Natural killer cell (primary cell): ENCODE measurements at regions not wholly inside any gene's neighbourhood (a gene's known extent, or its start where the extent isn't known, plus 50 kb on each side); places are given as distances from the start of the nearest gene placed in this dataset.
"Not testable (repeated sequence)": the region's sequence is repeated elsewhere in the genome, so short reads cannot be mapped to it uniquely, and the experiment has no call there.

Experiments
- ATAC-seq, 3 donors: fragments of 150-1000 bp in 2 of 3; fragments of 200-7000 bp in 1 of 3; cut with Tn5 transposase; 1 replicate in 1 of 3; 2 replicates in 2 of 3; pipeline ENCODE4 v1.10.0; 2021; ENCODE audit warnings: mild to moderate bottlenecking in 2 of 3, moderate library complexity in 2 of 3
- DNase-seq, 2 donors: peaks; one replicate each; pipeline versions ENCODE4 v3.0.0 to v3.0.0-alpha.2; 2013 to 2021; ENCODE audit warnings: mixed read lengths in 1 of 2
- H3K27ac ChIP-seq: one replicate; pipeline ENCODE4 v1.5.1; 2013; ENCODE audit warnings: mild to moderate bottlenecking, low read length
- H3K27me3 ChIP-seq: one replicate; pipeline ENCODE4 v1.6.1; 2013; ENCODE audit warnings: low read length; ENCODE audit not compliant: control insufficient read depth, insufficient read depth
- H3K36me3 ChIP-seq: one replicate; pipeline ENCODE4 v1.6.1; 2013; ENCODE audit warnings: low read length; ENCODE audit not compliant: control insufficient read depth, insufficient read depth
- H3K4me1 ChIP-seq: one replicate; pipeline ENCODE4 v1.6.1; 2013; ENCODE audit warnings: low read length; ENCODE audit not compliant: control insufficient read depth, insufficient read depth
- H3K4me3 ChIP-seq: one replicate; pipeline ENCODE4 v1.5.1; 2013; ENCODE audit warnings: low read length
- H3K9me3 ChIP-seq: one replicate; pipeline ENCODE4 v1.6.1; 2013; ENCODE audit warnings: low read length; ENCODE audit not compliant: control insufficient read depth, insufficient read depth
- H3K27ac Mint-ChIP-seq, 2 donors: one replicate each; pipeline ENCODE4 v1.8.0; 2022; ENCODE audit warnings: mild to moderate bottlenecking in 2 of 2, mixed read lengths in 2 of 2, moderate library complexity in 1 of 2
- H3K27me3 Mint-ChIP-seq, 2 donors: one replicate each; pipeline ENCODE4 v1.8.0; 2022; ENCODE audit warnings: low read depth in 2 of 2, mixed read lengths in 2 of 2
- H3K36me3 Mint-ChIP-seq: one replicate; pipeline ENCODE4 v1.8.0; 2022; ENCODE audit warnings: mixed read lengths
- H3K4me1 Mint-ChIP-seq, 2 donors: one replicate each; pipeline ENCODE4 v1.8.0; 2022; ENCODE audit warnings: mixed read lengths in 2 of 2
- H3K4me3 Mint-ChIP-seq: one replicate; pipeline ENCODE4 v1.8.0; 2022; ENCODE audit warnings: mild to moderate bottlenecking, moderate library complexity, mixed read lengths
- H3K9me3 Mint-ChIP-seq, 2 donors: one replicate each; pipeline ENCODE4 v1.8.0; 2022; ENCODE audit warnings: mixed read lengths in 2 of 2
- WGBS: methylation state at CpG from one replicate; pipeline ENCODE4 v1.1.7; 2013; ENCODE audit warnings: missing lambda C conversion rate; ENCODE audit not compliant: insufficient coverage; 5-methylcytosine and 5-hydroxymethylcytosine counted together
- intact Hi-C: fragments of 100-400 bp; cut with micrococcal nuclease; formaldehyde crosslinking; loops from one replicate; pipeline ENCODE4 v1.14.2; 2022

GRCh38 chr4:8952791-8953190, 81.2 kb upstream of the HMX1 start:
- H3K4me3 ChIP-seq, H3K4me3 Mint-ChIP-seq, H3K9me3 ChIP-seq, H3K4me1 Mint-ChIP-seq, H3K27me3 ChIP-seq, H3K27ac Mint-ChIP-seq, ATAC-seq, H3K4me1 ChIP-seq, H3K36me3 Mint-ChIP-seq, H3K9me3 Mint-ChIP-seq, DNase-seq, H3K27ac ChIP-seq, H3K36me3 ChIP-seq, intact Hi-C loops, H3K27me3 Mint-ChIP-seq: not testable (repeated sequence)
- WGBS, result 90% methylated on average over 9 of the region's 12 CpGs

- WGBS, result 88% methylated on average over 10 of the region's 13 CpGs
- not testable (repeated sequence) for DNase-seq
Measured at GRCh38 chr4:8952109-8952508, 80.5 kb upstream of the HMX1 start.

GRCh38 chr4:8945506-8945905, 73.9 kb upstream of the HMX1 start:
- H3K9me3 Mint-ChIP-seq, H3K4me1 Mint-ChIP-seq, H3K4me3 Mint-ChIP-seq, H3K4me3 ChIP-seq, ATAC-seq, H3K27me3 ChIP-seq, intact Hi-C loops, H3K27ac ChIP-seq, H3K27me3 Mint-ChIP-seq, H3K27ac Mint-ChIP-seq, H3K9me3 ChIP-seq, DNase-seq, H3K36me3 ChIP-seq, H3K4me1 ChIP-seq, H3K36me3 Mint-ChIP-seq: not testable (repeated sequence)
- WGBS, result 80% methylated on average over 6 of the region's 6 CpGs

More at GRCh38 chr4:8952109-8952508, 80.5 kb upstream of the HMX1 start:
- H3K9me3 Mint-ChIP-seq, H3K27me3 ChIP-seq, H3K27me3 Mint-ChIP-seq, H3K9me3 ChIP-seq, H3K4me1 ChIP-seq, H3K36me3 ChIP-seq, H3K4me3 Mint-ChIP-seq, ATAC-seq, intact Hi-C loops, H3K4me3 ChIP-seq, H3K27ac Mint-ChIP-seq, H3K36me3 Mint-ChIP-seq, H3K4me1 Mint-ChIP-seq, H3K27ac ChIP-seq: not testable (repeated sequence)

GRCh38 chr4:8943367-8943766, 71.7 kb upstream of the HMX1 start:
- H3K27me3 ChIP-seq, H3K9me3 Mint-ChIP-seq, DNase-seq, H3K9me3 ChIP-seq, H3K4me1 Mint-ChIP-seq, H3K27ac ChIP-seq, H3K4me3 ChIP-seq, ATAC-seq, H3K27ac Mint-ChIP-seq, H3K27me3 Mint-ChIP-seq, H3K36me3 ChIP-seq, intact Hi-C loops, H3K36me3 Mint-ChIP-seq, H3K4me1 ChIP-seq, H3K4me3 Mint-ChIP-seq: not testable (repeated sequence)
- 85% methylated on average over 11 of the region's 11 CpGs for WGBS

- ATAC-seq, H3K27ac ChIP-seq, H3K9me3 Mint-ChIP-seq, H3K27me3 ChIP-seq, H3K4me3 Mint-ChIP-seq, H3K4me1 ChIP-seq, H3K4me1 Mint-ChIP-seq, H3K36me3 Mint-ChIP-seq, H3K4me3 ChIP-seq, DNase-seq, H3K36me3 ChIP-seq, intact Hi-C loops, H3K27ac Mint-ChIP-seq, H3K27me3 Mint-ChIP-seq, H3K9me3 ChIP-seq: not testable (repeated sequence)
- WGBS, result 90% methylated on average over 9 of the region's 11 CpGs
Measured at GRCh38 chr4:8942088-8942487, 70.4 kb upstream of the HMX1 start.

GRCh38 chr4:8941492-8941805, 69.8 kb upstream of the HMX1 start:
- H3K9me3 ChIP-seq, H3K36me3 Mint-ChIP-seq, intact Hi-C loops: not testable (repeated sequence)

More at GRCh38 chr4:8941492-8941805, 69.8 kb upstream of the HMX1 start:
- not testable (repeated sequence) for H3K4me1 ChIP-seq, H3K27ac ChIP-seq, H3K36me3 ChIP-seq, H3K4me3 Mint-ChIP-seq, ATAC-seq, H3K27ac Mint-ChIP-seq, H3K4me1 Mint-ChIP-seq, H3K4me3 ChIP-seq, DNase-seq, H3K9me3 Mint-ChIP-seq, H3K27me3 Mint-ChIP-seq, H3K27me3 ChIP-seq
- WGBS, result 89% methylated on average over 5 of the region's 6 CpGs
